ENCODE measurements at regions not wholly inside any gene's neighbourhood (a gene's known extent, or its start where the extent isn't known, plus 50 kb on each side); places are given as distances from the start of the nearest gene placed in this dataset.

DNA sequence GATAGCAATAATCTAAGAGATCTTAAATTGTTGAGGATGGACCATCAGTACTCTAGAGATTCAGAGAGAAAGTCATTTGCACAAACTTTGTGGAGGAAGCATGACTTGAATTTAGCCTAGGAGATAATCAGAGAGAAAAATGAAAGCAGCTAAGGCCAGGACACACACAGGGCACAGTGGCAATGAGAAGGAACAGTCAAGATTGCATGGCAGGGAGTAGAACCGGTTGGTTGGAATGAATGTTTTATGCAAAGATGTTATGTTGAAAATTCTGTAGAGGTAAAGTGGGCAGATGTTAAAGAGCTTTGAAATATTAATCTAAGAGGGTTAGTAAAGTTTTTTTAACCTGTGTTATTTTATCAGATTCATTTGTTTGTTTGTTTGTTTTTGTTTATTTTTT lies 521.8 kb downstream of the GATA3 start:
- CTCF ChIA-PET: no interaction called here
- SMC1A ChIA-PET (ENCODE audit: uncharacterized antibody, unreplicated experiment): interaction anchor here (0.7 kb wide), 1 partner anchor 33 kb away, joined by 3 read pairs; no protein-coding TSS in a partner anchor
- H3K4me2 ChIP-seq (ENCODE audit: control insufficient read depth, insufficient read depth): no peak overlapping the region
- no peak overlapping the region for H2AFZ ChIP-seq (ENCODE audit: control insufficient read depth, low read depth, low read length)
- POLR2A ChIA-PET: no interaction called here
- no peak for TF ChIP-seq CEBPB (IDR thresholded peaks at IDR 0.05; ENCODE audit: borderline replicate concordance in 1 of 2, low read depth in 2 of 2, low read length in 2 of 2)
- TF ChIP-seq TAF1 (IDR thresholded peaks at IDR 0.05; ENCODE audit: borderline replicate concordance, low read depth, low read length): no peak
- no peak for TF ChIP-seq MYB (IDR thresholded peaks at IDR 0.05; ENCODE audit: borderline replicate concordance, low read depth, low read length)
- TF ChIP-seq SREBF1 (IDR thresholded peaks at IDR 0.05; ENCODE audit: low read length): no peak
- no peak for TF ChIP-seq MTA3 (IDR thresholded peaks at IDR 0.05; ENCODE audit: borderline replicate concordance, low read length)
- TF ChIP-seq ETV6 (conservative IDR thresholded peaks at IDR 0.05 in 1 of 2, IDR thresholded peaks at IDR 0.05 in 1 of 2; ENCODE audit: borderline replicate concordance in 1 of 2, low read depth in 1 of 2): no peak
- no peak for TF ChIP-seq MXI1 (IDR thresholded peaks at IDR 0.05; ENCODE audit: low read depth, low read length)
- TF ChIP-seq, protein P1, sequence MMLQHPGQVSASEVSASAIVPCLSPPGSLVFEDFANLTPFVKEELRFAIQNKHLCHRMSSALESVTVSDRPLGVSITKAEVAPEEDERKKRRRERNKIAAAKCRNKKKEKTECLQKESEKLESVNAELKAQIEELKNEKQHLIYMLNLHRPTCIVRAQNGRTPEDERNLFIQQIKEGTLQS (IDR thresholded peaks at IDR 0.05; ENCODE audit: borderline replicate concordance, extremely low read depth, low read depth, low read length): no peak
- TF ChIP-seq PAX5 (IDR thresholded peaks at IDR 0.05; ENCODE audit: borderline replicate concordance, low read depth, low read length): no peak
- no peak for TF ChIP-seq EED (IDR thresholded peaks at IDR 0.05; ENCODE audit: low read depth)
- TF ChIP-seq ZNF622 (IDR thresholded peaks at IDR 0.05): no peak
- TF ChIP-seq BMI1 (IDR thresholded peaks at IDR 0.05; ENCODE audit: borderline replicate concordance): no peak
- TF ChIP-seq WRNIP1 (IDR thresholded peaks at IDR 0.05; ENCODE audit: borderline replicate concordance, low read depth, low read length): no peak
- TF ChIP-seq, protein P2, sequence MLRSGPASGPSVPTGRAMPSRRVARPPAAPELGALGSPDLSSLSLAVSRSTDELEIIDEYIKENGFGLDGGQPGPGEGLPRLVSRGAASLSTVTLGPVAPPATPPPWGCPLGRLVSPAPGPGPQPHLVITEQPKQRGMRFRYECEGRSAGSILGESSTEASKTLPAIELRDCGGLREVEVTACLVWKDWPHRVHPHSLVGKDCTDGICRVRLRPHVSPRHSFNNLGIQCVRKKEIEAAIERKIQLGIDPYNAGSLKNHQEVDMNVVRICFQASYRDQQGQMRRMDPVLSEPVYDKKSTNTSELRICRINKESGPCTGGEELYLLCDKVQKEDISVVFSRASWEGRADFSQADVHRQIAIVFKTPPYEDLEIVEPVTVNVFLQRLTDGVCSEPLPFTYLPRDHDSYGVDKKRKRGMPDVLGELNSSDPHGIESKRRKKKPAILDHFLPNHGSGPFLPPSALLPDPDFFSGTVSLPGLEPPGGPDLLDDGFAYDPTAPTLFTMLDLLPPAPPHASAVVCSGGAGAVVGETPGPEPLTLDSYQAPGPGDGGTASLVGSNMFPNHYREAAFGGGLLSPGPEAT (IDR thresholded peaks at IDR 0.05; ENCODE audit: low read depth): no peak
- TF ChIP-seq SPI1 (IDR thresholded peaks at IDR 0.05; ENCODE audit: borderline replicate concordance, insufficient read depth, low read depth, low read length): no peak
- TF ChIP-seq KDM1A (IDR thresholded peaks at IDR 0.05; ENCODE audit: borderline replicate concordance): no peak
- TF ChIP-seq, protein P3, sequence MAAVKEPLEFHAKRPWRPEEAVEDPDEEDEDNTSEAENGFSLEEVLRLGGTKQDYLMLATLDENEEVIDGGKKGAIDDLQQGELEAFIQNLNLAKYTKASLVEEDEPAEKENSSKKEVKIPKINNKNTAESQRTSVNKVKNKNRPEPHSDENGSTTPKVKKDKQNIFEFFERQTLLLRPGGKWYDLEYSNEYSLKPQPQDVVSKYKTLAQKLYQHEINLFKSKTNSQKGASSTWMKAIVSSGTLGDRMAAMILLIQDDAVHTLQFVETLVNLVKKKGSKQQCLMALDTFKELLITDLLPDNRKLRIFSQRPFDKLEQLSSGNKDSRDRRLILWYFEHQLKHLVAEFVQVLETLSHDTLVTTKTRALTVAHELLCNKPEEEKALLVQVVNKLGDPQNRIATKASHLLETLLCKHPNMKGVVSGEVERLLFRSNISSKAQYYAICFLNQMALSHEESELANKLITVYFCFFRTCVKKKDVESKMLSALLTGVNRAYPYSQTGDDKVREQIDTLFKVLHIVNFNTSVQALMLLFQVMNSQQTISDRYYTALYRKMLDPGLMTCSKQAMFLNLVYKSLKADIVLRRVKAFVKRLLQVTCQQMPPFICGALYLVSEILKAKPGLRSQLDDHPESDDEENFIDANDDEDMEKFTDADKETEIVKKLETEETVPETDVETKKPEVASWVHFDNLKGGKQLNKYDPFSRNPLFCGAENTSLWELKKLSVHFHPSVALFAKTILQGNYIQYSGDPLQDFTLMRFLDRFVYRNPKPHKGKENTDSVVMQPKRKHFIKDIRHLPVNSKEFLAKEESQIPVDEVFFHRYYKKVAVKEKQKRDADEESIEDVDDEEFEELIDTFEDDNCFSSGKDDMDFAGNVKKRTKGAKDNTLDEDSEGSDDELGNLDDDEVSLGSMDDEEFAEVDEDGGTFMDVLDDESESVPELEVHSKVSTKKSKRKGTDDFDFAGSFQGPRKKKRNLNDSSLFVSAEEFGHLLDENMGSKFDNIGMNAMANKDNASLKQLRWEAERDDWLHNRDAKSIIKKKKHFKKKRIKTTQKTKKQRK (IDR thresholded peaks at IDR 0.05; ENCODE audit: low read depth, low read length): no peak
- TF ChIP-seq JUND (IDR thresholded peaks at IDR 0.05; ENCODE audit: low read depth, low read length): no peak
- TF ChIP-seq, protein P4, sequence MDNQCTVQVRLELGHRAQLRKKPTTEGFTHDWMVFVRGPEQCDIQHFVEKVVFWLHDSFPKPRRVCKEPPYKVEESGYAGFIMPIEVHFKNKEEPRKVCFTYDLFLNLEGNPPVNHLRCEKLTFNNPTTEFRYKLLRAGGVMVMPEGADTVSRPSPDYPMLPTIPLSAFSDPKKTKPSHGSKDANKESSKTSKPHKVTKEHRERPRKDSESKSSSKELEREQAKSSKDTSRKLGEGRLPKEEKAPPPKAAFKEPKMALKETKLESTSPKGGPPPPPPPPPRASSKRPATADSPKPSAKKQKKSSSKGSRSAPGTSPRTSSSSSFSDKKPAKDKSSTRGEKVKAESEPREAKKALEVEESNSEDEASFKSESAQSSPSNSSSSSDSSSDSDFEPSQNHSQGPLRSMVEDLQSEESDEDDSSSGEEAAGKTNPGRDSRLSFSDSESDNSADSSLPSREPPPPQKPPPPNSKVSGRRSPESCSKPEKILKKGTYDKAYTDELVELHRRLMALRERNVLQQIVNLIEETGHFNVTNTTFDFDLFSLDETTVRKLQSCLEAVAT (IDR thresholded peaks at IDR 0.05): no peak
- H3K4me1 ChIP-seq (ENCODE audit: control insufficient read depth, insufficient read depth, low read length): no peaks in the 10 kb centered on the region
- FAIRE-seq (no peak), DNase-seq (ENCODE audit: low read depth, low spot score) (no peak), ATAC-seq (no peak)
- RAD21 ChIA-PET (ENCODE audit: unreplicated experiment): no interaction called here
- intact Hi-C loops (cut with micrococcal nuclease; ENCODE audit: unreplicated experiment) (no loop called here), in situ Hi-C loops (cut with MboI) (no loop called here)
- no peaks in the 10 kb centered on the region for H3K36me3 ChIP-seq (ENCODE audit: control insufficient read depth in 2 of 2, insufficient read depth in 2 of 2, low read length in 1 of 2)
- H3K4me3 ChIP-seq: no peak overlapping the region
- 0% methylated on average over 1 of the region's 1 CpG for WGBS (ENCODE audit: insufficient coverage, insufficient replicate concordance, low lambda C conversion rate, missing lambda C conversion rate)
- H3K9me3 ChIP-seq (replicated peaks; ENCODE audit: control insufficient read depth, insufficient read depth, low read length): no peaks in the 10 kb centered on the region
- H3K79me2 ChIP-seq (ENCODE audit: control insufficient read depth, insufficient read depth, low read length): no peaks in the 10 kb centered on the region
- H4K20me1 ChIP-seq (ENCODE audit: control insufficient read depth, insufficient read depth): no peaks in the 10 kb centered on the region
- no peaks in the 10 kb centered on the region for H3K27me3 ChIP-seq (replicated peaks in 1 of 2; ENCODE audit: control insufficient read depth in 2 of 2, insufficient read depth in 2 of 2, low read length in 1 of 2)
- no TSS peak for BruUV-seq (replicated peaks)
- no peak overlapping the region for H3K27ac ChIP-seq (ENCODE audit: control insufficient read depth, insufficient read depth)
- H3K9ac ChIP-seq (ENCODE audit: control insufficient read depth, insufficient read depth, low read length): no peak overlapping the region
